NCI-H1694 (cell line): ENCODE measurements at regions not wholly inside any gene's neighbourhood (a gene's known extent, or its start where the extent isn't known, plus 50 kb on each side); places are given as distances from the start of the nearest gene placed in this dataset.
"Not testable (repeated sequence)": the region's sequence is repeated elsewhere in the genome, so short reads cannot be mapped to it uniquely, and the experiment has no call there.

Source experiments
- DNase-seq: peaks from one replicate; lab custom pipeline; 2025; lab: John Stamatoyannopoulos, UW

DNA sequence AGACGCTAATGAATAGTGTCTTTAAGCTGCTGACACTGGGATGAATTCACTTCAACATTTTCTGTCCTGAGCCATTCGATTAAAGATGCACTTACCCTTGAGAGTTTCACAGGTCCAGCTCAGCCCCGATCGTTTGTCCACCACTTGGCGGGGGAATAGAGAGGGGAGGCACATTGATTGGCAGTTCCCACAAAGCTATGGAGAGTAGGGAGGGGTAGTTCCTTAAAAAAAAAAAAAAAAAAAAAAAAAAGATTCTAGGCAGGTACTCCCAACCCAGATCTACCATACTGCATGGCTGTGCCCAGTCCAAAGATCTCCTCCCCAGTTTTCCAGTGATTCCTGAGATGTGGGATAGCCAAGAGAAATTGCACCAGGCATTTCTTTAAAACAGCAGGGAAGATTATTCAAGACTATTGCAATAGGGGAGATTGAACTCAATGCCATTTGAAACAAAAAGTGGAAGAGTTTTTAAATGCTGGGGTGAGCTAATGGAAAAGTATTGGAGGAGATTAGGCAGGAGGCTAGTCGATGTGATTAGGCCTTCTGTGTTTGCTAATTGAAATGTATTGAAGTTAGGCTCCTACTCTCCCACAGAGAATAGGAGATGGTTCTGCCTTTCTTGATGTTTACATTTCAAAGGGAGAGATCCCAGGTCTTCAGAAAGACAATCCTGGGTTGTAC lies 2217.4 kb upstream of the WWC1 start:
- no peak for DNase-seq

DNA sequence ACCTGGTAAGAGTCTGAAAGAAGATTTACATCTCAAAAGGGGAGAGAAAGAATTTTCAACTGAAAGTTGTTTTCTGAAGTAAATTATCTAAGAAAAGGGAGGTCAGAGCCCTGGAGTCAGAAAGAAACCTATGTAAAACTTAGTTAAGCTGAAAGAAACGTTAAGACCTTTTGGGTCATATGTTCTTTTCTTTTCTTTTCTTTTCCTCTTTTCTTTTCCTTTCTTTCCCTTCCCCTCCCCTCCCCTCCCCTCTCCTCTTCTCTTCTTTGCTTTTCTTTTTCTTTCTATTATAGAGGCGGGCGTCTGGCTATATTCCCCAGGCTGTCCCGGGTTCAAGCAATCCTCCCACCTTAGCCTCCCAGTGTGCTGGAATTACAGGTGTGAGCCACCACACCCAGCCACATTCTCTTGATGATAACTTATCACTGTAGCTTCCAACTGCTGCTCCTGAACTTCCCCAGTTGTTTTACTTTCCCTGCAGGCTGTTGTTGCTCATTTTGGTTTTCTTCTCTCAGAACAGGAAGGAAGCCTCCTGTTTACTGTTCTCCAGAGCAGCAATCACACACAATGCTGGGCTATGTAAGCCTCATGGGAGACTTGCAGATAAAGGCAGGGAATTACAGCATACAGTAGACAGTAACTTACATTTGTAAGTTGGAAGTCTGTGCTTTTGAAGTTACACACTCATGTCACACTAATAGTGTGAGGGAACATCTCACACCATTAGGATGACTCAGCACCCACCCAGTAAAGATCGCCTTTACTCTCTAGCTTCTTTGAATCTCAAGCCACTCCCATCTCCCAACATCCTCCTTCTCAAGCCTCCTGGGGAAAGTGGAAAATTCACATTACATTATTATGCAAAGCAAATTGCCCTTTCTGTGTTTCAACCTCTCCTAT lies 2216.6 kb upstream of the WWC1 start:
- no peak for DNase-seq

DNA sequence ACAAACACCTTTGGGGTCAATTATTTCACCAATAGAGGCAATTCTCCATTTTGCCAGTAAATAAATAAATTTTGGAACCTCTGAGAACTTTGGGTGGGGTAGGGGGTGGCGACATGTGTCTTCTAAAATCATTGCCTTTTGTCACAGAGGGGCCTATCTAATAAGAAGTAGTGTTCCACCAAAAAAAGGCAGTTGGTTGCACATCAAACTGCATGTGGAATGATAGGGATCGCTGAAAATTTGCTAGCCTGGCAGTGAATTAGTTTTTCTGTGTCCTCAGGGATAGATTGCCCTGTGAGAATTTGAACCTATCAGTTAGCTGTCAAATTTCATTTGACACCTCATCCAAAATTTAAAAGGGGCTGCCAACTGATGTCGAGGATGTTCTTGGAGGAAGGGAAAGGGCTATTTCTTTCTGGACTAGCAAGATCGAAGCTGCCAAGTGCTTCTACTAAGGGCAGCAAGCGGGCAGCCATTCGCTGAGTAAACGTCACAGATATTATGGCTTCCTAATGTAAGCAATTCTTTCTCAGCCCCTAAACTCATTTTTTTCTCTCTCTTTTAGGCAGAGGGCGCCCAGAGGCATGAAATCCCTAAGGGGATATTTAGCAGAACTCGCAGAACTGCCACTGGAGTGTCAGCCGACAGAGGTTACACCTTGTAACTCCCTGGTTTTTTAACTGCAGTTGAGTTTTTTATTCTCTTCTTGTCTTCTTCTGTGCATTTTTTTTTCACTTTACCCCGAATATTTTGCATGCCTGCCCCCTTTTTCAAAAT lies 2208.1 kb upstream of the WWC1 start:
- DNase-seq, result no peak

DNA sequence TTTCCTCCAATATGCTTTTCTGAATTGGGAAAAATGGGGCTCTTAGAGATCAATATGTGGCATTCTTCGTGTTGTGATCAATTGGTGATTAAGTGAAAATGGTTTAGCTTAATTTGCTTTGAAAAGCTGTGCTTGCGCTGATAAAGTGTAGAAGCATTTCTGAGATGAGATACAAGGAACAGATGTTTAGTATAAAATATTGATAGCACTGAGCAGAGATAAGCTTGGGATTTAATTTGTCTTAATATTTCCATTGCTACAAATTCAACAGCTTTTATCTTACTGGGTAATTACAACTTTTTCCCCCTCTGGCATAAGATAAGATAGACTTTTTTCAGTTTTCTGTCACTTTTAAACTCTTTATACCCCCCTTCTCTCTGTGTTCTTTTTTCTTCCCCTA lies 2204.9 kb upstream of the WWC1 start:
- DNase-seq, result no peak

DNA sequence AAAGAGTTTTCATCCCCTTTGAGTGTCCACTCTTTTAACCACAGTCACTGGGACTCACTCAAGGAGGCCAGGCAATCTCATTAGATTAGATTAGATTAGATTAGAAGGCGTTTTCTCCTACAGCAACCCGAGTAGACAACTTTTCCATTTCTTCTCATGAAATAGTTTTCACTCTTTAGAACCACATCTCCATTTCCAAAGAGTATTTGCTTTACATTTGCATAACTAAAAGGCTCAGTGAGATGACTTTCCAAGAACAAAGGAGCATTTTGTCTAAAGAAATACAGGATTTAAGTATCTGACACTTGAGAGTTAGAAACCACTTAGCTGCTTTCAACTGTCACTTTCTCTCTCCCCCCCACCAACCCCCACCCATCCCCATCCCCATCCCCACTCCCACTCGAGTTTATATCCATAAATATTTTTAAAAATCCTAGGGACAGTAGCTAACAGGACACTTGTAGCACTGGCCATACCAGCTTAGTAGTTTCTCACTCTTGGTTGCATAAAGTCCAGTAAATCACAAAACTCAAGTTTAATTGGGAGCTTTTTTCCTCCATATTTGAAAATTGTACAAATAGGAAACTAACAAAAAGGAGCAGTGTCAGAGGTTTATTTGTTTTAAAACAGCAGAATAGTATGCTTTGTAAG lies 2202.9 kb upstream of the WWC1 start:
- no peak for DNase-seq

DNA sequence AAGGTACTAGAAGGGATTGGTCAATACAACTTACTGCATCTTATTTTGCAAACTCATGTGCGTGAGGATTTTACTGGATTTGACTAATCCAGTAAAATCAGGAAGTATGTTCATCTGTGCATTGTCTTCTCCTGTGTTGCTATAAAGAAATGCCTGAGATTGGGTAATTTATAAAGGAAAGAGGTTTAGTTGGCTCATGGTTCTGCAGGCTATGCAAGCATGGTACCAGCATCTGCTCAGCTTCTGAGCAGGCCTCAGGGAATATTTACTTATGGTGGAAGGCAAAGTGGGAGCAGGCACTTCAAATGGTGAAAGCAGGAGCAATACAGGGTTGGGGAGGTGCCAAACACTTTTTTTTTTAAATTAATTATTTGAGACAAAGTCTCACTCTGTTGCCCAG lies 2199.5 kb upstream of the WWC1 start:
- no peak for DNase-seq

DNA sequence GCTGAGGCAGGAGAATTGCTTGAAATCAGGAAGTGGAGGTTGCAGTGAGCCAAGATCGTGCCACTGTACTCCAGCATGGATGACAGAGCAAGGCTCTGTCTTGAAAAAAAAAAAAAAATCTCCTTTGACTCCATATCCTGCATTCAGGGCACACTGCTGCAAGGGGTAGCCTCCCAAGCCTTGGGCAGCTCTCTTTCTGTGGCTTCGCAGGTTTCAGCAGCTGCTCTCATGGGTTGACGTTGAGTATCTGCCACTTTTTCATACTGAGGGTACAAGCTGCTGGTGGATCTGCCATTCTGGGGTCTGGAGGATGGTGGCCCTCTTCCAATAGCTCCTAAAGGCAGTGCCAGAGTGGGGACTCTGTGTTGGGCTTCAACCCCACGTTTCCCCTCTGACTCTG lies 2198.1 kb upstream of the WWC1 start:
- no peak for DNase-seq

DNA sequence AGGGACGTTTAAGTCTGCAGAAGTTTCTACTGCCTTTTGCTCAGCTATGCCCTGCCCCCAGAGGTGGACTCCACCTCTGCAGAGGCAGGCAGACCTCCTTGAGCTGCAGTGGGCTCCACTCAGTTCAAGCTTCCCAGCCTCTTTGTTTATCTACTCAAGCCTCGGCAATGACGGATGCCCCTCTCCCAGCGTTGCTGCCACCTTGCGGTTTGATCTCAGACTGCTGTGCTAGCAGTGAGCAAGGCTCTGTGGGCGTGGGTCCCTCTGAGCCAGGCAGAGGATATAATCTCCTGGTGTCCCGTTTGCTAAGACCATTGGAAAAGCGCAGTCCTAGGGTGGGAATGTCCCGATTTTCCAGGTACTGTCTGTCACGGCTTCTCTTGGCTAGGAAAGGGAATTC lies 2188.5 kb upstream of the WWC1 start:
- no peak for DNase-seq

DNA sequence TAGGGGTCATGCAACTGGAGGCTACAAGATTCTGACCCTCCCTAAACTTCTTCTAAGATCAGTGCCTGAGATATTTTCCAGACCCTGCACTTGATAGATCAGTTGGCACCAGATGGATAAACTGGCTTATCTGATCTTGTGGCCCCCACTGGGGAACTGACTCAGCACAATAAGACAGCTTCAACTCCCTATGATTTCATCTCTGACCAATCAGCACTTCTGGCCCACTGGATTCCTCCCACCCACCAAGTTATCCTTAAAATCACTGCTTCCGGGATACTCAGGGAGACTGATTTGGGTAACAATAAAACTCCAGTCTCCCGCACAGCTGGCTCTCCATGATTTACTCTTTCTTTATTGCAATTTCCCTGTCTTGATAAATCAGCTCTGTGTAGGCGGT lies 2180.4 kb upstream of the WWC1 start:
- DNase-seq, result no peak

DNA sequence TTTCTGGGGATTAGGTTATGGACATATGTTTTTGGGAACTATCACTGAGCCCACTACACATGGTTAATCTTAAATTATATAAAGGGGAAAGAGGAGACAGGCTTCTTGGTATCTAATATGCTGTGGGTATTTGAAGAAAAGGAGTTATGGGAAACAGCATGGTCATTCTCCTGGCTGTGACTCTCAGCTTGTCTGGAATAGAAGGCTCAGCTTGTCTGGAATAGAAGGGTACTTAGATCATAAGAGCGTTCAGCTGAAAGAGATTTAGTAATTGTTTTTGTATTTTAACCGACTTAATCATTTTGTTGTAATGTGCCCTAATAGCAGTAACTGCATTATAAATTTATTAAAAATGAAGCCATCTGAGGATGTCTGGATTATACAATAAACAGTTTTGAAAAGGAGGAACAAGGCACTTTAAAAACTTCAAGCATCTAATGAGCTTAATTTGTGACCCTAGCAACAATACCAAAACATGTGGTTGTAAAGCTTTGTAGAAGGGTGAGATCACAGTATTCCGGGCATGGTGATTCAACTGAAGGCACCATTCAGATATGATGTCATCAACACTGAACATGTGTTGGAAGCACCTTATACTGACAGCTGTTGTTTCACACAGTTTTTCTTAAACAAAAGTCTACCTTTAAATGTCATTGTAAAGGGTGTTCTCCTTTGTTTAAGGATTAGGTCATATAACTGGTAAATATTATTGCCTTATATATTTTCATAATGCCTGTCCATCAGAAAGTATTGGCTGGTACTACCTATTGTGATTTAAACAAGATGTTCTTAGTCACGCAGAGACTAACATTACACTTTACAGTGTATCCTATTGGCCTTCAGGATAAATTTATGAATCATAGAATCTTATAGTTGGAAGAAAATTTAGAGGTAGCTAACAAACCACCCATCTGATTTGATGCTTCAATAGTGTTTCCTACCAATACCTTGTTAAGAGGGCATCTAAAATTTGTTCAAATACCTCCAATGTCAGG lies 2174.1 kb upstream of the WWC1 start:
- no peak for DNase-seq

DNA sequence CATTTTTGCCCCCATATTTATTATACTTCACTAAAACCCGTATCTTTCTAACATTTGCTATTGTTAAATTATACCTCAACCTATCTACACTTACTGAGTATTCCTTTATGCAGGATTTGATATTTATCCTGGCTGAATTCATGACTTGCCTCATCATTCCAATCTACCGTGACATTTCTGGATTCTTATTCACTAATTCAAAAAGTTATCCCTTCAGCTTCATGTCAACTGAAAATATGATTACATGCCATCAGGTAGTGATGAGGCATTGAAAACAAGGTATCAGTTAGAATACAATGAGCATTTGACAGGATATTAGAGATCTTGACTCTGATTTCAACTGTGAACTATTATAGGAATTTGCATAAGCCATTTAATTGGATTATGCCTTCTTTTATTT lies 2171.9 kb upstream of the WWC1 start:
- no peak for DNase-seq

DNA sequence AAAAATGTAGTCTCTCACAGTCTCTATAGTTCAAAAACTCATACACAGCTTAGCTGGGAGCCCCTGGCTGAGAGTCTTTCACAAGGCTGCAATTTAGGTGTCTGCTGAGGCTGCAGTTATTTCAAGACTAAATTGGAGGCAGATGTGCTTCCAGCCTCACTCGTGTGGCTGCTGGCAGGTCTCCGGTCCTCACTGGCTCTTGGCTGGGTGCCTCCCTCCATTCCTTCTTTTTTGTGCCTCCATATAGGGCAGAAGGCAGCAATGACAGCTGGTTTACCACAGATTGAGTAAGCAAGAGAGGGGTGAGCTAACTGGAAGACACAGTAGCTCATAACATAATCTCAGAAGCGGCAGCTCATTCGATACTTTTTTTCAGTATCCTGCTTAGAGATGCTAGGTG lies 2167.7 kb upstream of the WWC1 start:
- no peak for DNase-seq

DNA sequence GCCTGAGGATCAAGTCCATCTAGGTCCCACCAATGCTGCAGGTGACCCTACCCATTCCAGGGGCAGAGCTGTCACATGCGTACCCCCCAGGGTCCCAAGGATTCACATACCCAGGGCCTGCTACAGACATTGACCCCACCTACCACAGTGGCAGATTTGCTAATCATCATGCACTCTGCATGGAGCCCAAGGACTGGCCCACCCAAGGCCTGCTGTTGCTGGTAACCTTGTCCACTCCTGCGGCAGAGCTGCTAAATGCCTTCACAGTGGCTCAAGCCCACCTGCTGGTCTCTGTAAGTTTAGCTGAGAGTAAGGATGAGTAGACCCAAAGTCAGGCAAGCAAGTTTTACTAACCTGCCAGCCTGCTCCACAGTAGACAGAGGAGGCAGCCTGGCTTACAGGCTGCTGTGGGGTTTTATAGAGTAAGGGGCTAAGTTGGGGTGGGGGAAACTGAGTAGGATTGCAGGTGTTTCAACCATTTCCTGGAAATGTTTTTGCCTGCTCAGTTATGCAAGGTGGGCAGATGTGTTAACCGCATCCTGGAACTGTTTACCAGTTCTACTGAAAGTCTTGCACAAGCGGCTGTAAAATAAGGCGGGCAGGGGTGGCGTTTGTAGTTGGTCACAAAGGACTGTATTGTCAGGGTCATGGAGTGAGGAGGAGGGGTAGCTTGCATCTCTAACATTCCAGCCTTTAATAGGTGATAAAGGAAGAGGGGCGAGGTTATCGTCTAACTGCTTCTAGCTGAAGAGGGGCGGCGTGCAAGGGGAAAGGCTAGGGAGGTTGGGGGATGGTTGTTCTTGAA lies 2163.5 kb upstream of the WWC1 start:
- DNase-seq, result no peak

DNA sequence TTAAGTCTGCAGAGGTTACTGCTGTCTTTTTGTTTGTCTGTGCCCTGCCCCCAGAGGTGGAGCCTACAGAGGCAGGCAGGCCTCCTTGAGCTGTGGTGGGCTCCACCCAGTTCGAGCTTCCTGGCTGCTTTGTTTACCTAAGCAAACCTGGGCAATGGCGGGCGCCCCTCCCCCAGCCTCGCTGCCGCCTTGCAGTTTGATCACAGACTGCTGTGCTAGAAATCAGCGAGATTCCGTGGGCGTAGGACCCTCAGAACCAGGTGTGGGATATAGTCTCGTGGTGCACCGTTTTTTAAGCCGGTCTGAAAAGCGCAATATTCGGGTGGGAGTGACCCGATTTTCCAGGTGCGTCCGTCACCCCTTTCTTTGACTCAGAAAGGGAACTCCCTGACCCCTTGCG lies 2146.3 kb upstream of the WWC1 start:
- DNase-seq, result not testable (repeated sequence)

DNA sequence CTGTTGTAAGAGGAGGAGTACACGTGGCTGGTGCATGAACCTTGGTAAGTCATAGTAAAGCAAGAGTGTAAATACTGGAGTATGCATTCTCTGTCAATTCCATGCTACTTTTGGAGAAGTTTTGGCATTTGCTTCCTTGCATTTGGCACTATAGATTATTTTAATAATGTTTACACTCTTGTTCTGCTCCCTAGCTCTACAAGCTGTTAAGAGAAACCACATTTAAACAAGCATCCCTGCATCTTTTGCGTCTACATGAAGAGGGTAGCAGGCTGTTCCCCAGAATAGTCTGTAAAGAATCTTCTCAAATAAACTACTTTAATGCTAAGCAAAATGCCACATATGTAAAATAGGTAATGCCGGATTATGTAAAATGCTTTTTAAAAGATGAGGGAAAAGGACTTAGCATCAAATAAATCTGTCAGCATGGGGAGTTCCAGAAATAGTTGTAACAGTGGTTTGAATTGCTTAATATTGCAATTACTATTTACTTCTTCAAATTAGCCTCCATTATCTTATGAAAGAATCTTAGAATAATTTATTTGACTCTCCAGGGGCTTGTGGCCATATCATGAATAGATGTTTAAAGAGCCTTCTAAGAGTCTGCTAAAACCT lies 2127.3 kb upstream of the WWC1 start:
- DNase-seq, result no peak

DNA sequence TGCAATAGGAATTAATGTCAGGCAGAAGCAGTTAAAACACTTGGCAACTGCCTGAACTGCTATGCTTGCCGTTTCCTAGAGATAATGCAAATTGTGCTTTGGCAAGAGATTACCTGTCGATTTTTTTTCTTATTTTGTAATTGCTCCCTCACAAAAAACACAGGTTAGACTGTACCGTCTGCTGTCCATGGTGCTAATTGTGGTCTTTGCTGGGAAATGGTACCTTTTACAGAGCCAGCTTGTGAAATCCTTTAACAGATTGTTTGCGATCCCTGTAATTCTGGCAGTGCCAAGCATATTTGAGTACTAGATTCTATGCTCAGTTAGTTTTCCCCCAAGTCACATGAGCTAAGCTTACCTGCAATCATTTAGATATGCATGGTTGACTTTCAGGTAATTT lies 2125.8 kb upstream of the WWC1 start:
- DNase-seq, result no peak

DNA sequence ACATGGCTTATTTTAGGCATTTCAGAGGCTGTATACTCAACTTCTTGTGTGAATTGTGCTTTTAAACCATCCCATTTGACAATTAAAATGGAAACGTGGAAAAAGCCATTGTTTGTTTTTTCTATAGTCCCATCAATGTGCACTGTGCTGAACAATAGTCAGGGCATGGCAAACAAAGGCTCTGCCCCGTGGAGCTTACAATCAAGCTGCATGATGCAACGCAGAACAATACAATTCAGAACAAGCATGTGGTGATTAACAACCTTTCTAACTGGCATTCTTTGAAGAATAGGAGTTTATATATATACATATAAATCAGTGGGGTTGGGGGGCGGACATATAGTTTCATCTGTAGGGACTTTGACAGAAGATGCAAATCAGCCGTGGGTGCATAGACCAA lies 2125.4 kb upstream of the WWC1 start:
- DNase-seq, result no peak

DNA sequence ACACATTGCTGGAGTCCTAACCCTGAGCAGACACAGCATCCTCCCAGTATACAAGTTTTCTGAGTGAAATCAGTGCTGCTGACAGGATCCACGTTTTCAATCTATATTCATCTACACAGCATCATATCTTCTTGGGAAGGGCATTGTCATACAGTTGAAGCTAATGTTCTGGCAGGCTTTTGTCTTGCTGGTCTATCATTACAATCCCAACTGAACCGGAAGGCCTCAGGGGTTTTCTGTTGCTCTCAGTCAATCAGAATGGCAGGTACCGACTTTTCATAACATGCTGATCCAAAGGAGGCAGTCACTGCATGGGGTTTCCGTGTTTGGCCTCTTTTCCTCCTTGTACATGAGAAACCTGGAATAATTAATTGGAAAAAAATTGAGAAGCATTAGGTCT lies 2118.8 kb upstream of the WWC1 start:
- DNase-seq, result no peak

DNA sequence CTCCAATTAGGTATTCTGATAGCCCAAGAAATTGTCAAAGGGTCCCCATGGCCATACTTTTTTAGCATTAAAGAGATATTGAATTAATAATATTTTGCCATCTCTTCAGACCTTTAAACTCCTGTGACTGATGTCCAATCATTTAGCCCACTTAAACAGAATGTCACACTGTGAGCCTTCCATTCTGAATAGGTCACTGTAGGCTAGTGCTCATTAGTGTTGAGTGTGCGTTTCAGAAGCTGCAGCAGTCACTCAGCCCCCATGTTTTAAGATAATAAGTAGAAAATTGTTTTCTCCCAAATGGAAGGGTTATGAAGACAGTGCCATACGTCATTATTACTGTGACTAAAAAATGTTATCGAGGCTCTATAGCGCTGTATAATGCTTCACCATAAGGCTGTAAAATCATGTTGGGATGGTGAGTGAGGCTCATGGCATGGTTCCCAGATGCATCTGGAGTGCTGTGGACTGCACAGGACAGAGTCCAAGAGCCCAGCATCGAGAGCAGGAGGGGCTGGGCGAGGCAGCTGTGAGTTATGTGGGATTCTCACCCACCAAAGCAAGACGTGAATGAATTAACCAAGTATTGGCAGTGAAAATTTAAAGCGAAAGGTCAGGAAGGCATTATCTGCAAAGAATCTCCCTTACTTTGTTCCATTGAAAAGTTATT lies 2112.9 kb upstream of the WWC1 start:
- no peak for DNase-seq
